Vagina (tissue), 2 donors: ENCODE measurements at regions not wholly inside any gene's neighbourhood (a gene's known extent, or its start where the extent isn't known, plus 50 kb on each side); places are given as distances from the start of the nearest gene placed in this dataset.

ENCODE experiments used
- CTCF ChIP-seq, 3 experiments: fragments of 450-650 bp in 2 of 3; fragments of 200-600 bp in 1 of 3; sonication (generic) in 1 of 3; IDR thresholded peaks; one replicate each; pipeline ENCODE4 v1.5.1; 2017 to 2019; ENCODE audit warnings: antibody characterized with exemption in 3 of 3, mild to moderate bottlenecking in 2 of 3, moderate library complexity in 2 of 3
- POLR2A ChIP-seq, 2 donors: fragments of 450-650 bp; IDR thresholded peaks; one replicate each; pipeline ENCODE4 v1.6.1; 2017; ENCODE audit warnings: antibody characterized with exemption in 2 of 2, mild to moderate bottlenecking in 2 of 2, moderate library complexity in 2 of 2

- TF ChIP-seq CTCF (IDR thresholded peaks at IDR 0.05) (no peak), POLR2A (IDR thresholded peaks at IDR 0.05) (no peak)
Observed at GRCh38 chr2:150156415-150156814, 331.1 kb downstream of the RND3 start.
